Natural killer cell (primary cell): ENCODE measurements at regions not wholly inside any gene's neighbourhood (a gene's known extent, or its start where the extent isn't known, plus 50 kb on each side); places are given as distances from the start of the nearest gene placed in this dataset.

ENCODE experiments used
- ATAC-seq, 3 donors: fragments of 150-1000 bp in 2 of 3; fragments of 200-7000 bp in 1 of 3; cut with Tn5 transposase; 1 replicate in 1 of 3; 2 replicates in 2 of 3; pipeline ENCODE4 v1.10.0; 2021; ENCODE audit warnings: mild to moderate bottlenecking in 2 of 3, moderate library complexity in 2 of 3
- DNase-seq, 2 donors: peaks; one replicate each; pipeline versions ENCODE4 v3.0.0 to v3.0.0-alpha.2; 2013 to 2021; ENCODE audit warnings: mixed read lengths in 1 of 2
- H3K27ac ChIP-seq: one replicate; pipeline ENCODE4 v1.5.1; 2013; ENCODE audit warnings: mild to moderate bottlenecking, low read length
- H3K27me3 ChIP-seq: one replicate; pipeline ENCODE4 v1.6.1; 2013; ENCODE audit warnings: low read length; ENCODE audit not compliant: control insufficient read depth, insufficient read depth
- H3K36me3 ChIP-seq: one replicate; pipeline ENCODE4 v1.6.1; 2013; ENCODE audit warnings: low read length; ENCODE audit not compliant: control insufficient read depth, insufficient read depth
- H3K4me1 ChIP-seq: one replicate; pipeline ENCODE4 v1.6.1; 2013; ENCODE audit warnings: low read length; ENCODE audit not compliant: control insufficient read depth, insufficient read depth
- H3K4me3 ChIP-seq: one replicate; pipeline ENCODE4 v1.5.1; 2013; ENCODE audit warnings: low read length
- H3K9me3 ChIP-seq: one replicate; pipeline ENCODE4 v1.6.1; 2013; ENCODE audit warnings: low read length; ENCODE audit not compliant: control insufficient read depth, insufficient read depth
- H3K27ac Mint-ChIP-seq, 2 donors: one replicate each; pipeline ENCODE4 v1.8.0; 2022; ENCODE audit warnings: mild to moderate bottlenecking in 2 of 2, mixed read lengths in 2 of 2, moderate library complexity in 1 of 2
- H3K27me3 Mint-ChIP-seq, 2 donors: one replicate each; pipeline ENCODE4 v1.8.0; 2022; ENCODE audit warnings: low read depth in 2 of 2, mixed read lengths in 2 of 2
- H3K36me3 Mint-ChIP-seq: one replicate; pipeline ENCODE4 v1.8.0; 2022; ENCODE audit warnings: mixed read lengths
- H3K4me1 Mint-ChIP-seq, 2 donors: one replicate each; pipeline ENCODE4 v1.8.0; 2022; ENCODE audit warnings: mixed read lengths in 2 of 2
- H3K4me3 Mint-ChIP-seq: one replicate; pipeline ENCODE4 v1.8.0; 2022; ENCODE audit warnings: mild to moderate bottlenecking, moderate library complexity, mixed read lengths
- H3K9me3 Mint-ChIP-seq, 2 donors: one replicate each; pipeline ENCODE4 v1.8.0; 2022; ENCODE audit warnings: mixed read lengths in 2 of 2
- WGBS: methylation state at CpG from one replicate; pipeline ENCODE4 v1.1.7; 2013; ENCODE audit warnings: missing lambda C conversion rate; ENCODE audit not compliant: insufficient coverage; 5-methylcytosine and 5-hydroxymethylcytosine counted together
- intact Hi-C: fragments of 100-400 bp; cut with micrococcal nuclease; formaldehyde crosslinking; loops from one replicate; pipeline ENCODE4 v1.14.2; 2022
- TF ChIP-seq, protein P1 (sequence below): fragments of 200-600 bp; IDR thresholded peaks from one replicate; pipeline ENCODE4 v1.8.0; 2022; ENCODE audit warnings: antibody characterized with exemption

DNA sequence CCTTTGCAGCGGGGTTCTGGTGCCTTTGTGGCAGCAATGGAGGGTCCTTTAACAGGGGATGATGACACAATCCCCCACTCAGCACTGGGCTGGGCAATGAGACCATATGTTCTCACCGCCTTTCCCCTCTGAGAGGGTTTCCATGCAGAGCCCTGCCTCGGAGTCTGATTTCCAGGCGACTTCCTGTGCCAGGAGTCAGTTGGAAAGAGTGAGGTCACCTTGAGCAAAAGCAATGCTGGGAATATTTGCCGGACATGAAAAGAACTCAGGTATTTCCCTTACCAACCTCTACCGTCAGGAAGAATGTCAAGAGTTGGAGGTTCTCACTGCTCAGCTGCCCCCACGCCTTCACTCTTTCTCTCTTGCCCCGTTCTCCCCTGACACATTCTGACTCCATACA is 284.2 kb upstream of the IRX1 start:
- Histone ChIP-seq H3K9me3 (peaks cover 19% of the 10 kb centered on the region), H3K27me3 (no peaks in the 10 kb centered on the region), H3K36me3 (no peaks in the 10 kb centered on the region), H3K4me3 (no peak overlapping the region), H3K27ac (no peak overlapping the region), H3K4me1 (no peaks in the 10 kb centered on the region)
- Mint-ChIP-seq H3K27me3 (no peaks in the 10 kb centered on the region), H3K4me1 (no peaks in the 10 kb centered on the region), H3K36me3 (no peaks in the 10 kb centered on the region), H3K9me3 (peaks cover 5 to 7% of the 10 kb centered on the region in 2 donors), H3K4me3 (no peak overlapping the region), H3K27ac (no peak overlapping the region)
- no peak for ATAC-seq
- intact Hi-C loops = no loop called here
- TF ChIP-seq, protein P1, sequence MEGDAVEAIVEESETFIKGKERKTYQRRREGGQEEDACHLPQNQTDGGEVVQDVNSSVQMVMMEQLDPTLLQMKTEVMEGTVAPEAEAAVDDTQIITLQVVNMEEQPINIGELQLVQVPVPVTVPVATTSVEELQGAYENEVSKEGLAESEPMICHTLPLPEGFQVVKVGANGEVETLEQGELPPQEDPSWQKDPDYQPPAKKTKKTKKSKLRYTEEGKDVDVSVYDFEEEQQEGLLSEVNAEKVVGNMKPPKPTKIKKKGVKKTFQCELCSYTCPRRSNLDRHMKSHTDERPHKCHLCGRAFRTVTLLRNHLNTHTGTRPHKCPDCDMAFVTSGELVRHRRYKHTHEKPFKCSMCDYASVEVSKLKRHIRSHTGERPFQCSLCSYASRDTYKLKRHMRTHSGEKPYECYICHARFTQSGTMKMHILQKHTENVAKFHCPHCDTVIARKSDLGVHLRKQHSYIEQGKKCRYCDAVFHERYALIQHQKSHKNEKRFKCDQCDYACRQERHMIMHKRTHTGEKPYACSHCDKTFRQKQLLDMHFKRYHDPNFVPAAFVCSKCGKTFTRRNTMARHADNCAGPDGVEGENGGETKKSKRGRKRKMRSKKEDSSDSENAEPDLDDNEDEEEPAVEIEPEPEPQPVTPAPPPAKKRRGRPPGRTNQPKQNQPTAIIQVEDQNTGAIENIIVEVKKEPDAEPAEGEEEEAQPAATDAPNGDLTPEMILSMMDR = no peak
- WGBS = 87% methylated on average over 8 of the region's 8 CpGs
- DNase-seq = no peak

GRCh38 chr5:3310541-3311261 is 284.9 kb upstream of the IRX1 start:
- no peaks in the 10 kb centered on the region for H3K36me3 ChIP-seq
- Mint-ChIP-seq H3K4me3 (no peak overlapping the region), H3K36me3 (no peaks in the 10 kb centered on the region), H3K27me3 (no peaks in the 10 kb centered on the region), H3K4me1 (no peaks in the 10 kb centered on the region), H3K9me3 (peaks cover 5% of the 10 kb centered on the region in 2 donors), H3K27ac (no peak overlapping the region)
- DNase-seq = no peak
- H3K4me1 ChIP-seq = no peaks in the 10 kb centered on the region
- TF ChIP-seq, protein P1 = no peak
- peaks cover 19% of the 10 kb centered on the region for H3K9me3 ChIP-seq
- no peak overlapping the region for H3K4me3 ChIP-seq
- WGBS = 94% methylated on average over 23 of the region's 26 CpGs
- no peak overlapping the region for H3K27ac ChIP-seq
- intact Hi-C loops = no loop called here
- H3K27me3 ChIP-seq = no peaks in the 10 kb centered on the region
- no peak for ATAC-seq

- DNase-seq = no peak
- WGBS = 81% methylated on average over 10 of the region's 10 CpGs
Measured at GRCh38 chr5:3309538-3309937, 286.1 kb upstream of the IRX1 start.

More at GRCh38 chr5:3309538-3309937, 286.1 kb upstream of the IRX1 start:
- Mint-ChIP-seq H3K27ac (no peak overlapping the region), H3K4me3 (no peak overlapping the region), H3K9me3 (peaks cover 4 to 5% of the 10 kb centered on the region in 2 donors), H3K27me3 (peaks cover 0 to 6% of the 10 kb centered on the region in 2 donors), H3K36me3 (no peaks in the 10 kb centered on the region), H3K4me1 (no peaks in the 10 kb centered on the region)
- no peaks in the 10 kb centered on the region for H3K27me3 ChIP-seq
- intact Hi-C loops = no loop called here
- no peak for ATAC-seq
- no peaks in the 10 kb centered on the region for H3K36me3 ChIP-seq
- TF ChIP-seq, protein P1 = no peak
- no peaks in the 10 kb centered on the region for H3K4me1 ChIP-seq
- no peak overlapping the region for H3K4me3 ChIP-seq
- H3K27ac ChIP-seq = no peak overlapping the region
- H3K9me3 ChIP-seq = peaks cover 20% of the 10 kb centered on the region
